ENCODE measurements at regions not wholly inside any gene's neighbourhood (a gene's known extent, or its start where the extent isn't known, plus 50 kb on each side); places are given as distances from the start of the nearest gene placed in this dataset.

DNA sequence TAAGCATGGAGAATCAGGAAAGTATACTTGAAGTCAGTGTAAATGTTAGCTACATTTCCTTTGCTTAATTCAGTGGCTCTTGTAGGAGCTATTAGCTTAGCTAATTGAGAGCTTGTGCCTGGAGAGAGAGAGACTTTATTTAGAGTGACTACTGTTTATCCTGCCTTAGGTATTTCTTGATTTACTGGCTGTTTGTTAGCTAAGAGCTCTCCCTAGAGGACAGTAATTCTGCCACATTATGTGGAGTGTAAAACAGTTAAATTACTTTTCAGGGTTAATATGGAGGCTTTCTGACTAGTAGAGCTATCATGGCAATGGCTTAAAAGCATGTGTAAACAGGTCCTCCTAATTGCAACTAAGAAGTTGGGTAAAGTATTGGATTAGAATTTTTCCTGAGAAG is 306.5 kb upstream of the TECRL start (continued):
- peak in 1 of 3 experiments; percentile 1; a peak in 1 of 4 replicates for TF ChIP-seq CTCF (IDR thresholded peaks at IDR 0.05; ENCODE audit: control extremely low read depth in 1 of 3, insufficient read depth in 1 of 3, low read depth in 1 of 3, low read length in 3 of 3)
